ENCODE measurements at regions not wholly inside any gene's neighbourhood (a gene's known extent, or its start where the extent isn't known, plus 50 kb on each side); places are given as distances from the start of the nearest gene placed in this dataset.
"Not testable (repeated sequence)": the region's sequence is repeated elsewhere in the genome, so short reads cannot be mapped to it uniquely, and the experiment has no call there.

- DNase-seq, result no peak
Observed at GRCh38 chr19:28332886-28333285, 880.1 kb downstream of the UQCRFS1 start.

DNA sequence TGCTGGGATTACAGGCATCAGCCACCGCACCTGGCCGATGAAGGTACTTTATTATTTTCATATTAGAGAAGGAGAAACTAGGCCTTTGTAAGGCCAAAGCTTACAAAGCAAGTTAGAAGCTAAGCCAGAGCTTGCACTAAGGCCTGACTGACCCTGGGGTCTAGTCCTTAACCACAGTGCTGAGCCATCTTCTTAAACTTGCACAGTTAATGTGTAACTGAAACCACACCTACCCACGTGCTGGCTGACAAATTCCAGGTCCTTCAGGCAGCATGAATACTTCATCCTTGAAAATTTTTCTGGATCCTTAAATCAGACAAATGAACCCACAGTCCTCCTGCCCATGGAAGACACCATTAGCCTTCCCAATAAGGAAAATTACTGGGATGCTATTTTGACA, 880.6 kb downstream of the UQCRFS1 start:
- DNase-seq, result no peak

GRCh38 chr19:28331596-28331995, 881.4 kb downstream of the UQCRFS1 start:
- no peak for DNase-seq

DNA sequence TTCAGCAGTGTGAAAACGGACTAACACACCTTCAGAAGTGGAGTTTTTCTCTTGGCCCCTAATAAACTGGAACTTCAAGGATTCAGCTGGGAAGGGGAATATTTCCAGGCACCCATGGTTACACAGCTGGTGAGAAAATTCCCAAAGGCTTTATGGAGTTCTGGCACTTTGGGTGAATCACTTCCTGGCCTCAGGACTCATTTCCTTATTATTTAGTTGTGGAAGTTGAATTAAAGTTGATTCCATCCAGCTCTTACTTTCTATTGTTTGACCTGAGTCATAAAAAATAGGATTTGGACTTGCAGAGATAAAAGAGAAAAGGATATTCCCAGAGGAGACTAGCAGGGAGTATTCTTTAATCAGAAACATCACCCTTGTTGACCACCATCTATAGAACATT, 882.1 kb downstream of the UQCRFS1 start:
- DNase-seq, result no peak

- DNase-seq, result no peak
Observed at GRCh38 chr19:28329429-28329828, 883.5 kb downstream of the UQCRFS1 start.

GRCh38 chr19:28327905-28328304, 885.0 kb downstream of the UQCRFS1 start:
- DNase-seq, result no peak

GRCh38 chr19:28326746-28327145, 886.2 kb downstream of the UQCRFS1 start:
- DNase-seq, result no peak

DNA sequence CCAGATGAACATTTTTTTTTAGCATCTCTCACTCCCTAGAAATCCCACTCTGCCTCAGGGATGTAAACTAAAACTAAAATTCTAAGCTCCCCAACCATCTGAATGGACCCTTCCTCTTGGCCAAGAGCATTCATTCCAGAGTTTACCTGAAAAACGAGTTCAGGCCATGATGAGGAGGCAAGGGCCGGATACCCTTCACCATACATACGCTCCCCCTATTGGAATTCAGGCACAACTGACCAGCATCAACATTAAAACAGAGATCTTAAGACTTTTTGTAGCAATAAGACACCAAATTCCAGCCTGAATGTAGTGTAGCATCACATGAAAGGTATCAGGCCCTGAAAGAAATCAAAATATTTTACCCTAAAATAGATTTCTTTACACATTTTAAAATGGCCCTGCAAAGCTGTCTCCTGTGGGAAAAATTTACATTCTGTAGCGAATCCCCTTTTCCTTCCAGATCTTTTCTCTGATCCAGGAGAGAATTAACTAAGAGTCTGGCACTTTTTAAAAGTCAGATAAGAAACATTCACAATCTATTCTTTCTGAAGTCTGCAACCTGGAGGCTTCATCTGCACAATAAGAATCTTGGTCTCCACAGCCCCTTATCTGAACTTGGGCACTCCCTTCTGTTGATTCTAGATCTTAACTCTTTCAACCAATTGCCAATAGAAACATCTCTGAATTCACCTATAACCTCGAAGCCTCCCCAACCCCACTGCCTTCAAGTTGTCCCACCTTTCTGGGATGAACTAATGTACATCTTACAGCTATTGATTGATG, 888.5 kb downstream of the UQCRFS1 start:
- DNase-seq, result no peak

DNA sequence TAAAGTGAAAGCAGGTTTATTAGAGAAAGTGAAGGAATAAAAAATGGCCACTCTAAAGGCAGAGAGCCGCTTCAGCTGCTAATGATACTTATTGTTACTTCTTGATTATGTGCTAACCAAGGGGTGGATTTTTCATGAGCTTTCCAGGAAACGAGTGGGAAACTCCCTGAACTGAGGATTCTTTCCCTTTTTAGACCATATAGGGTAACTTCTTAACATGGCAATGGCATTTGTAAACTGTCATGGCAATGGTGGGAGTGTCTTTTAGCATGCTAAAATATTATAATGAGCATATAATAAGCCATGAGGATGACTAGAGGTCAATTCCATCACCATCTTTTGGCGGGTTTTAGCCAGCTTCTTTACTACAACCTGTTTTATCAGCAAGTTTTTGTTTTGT, 890.0 kb downstream of the UQCRFS1 start:
- DNase-seq, result no peak

- DNase-seq, result no peak
Observed at GRCh38 chr19:28322491-28322890, 890.5 kb downstream of the UQCRFS1 start.

- no peak for DNase-seq
Observed at GRCh38 chr19:28319918-28320317, 893.0 kb downstream of the UQCRFS1 start.

GRCh38 chr19:28319227-28319626, 893.7 kb downstream of the UQCRFS1 start:
- no peak for DNase-seq

GRCh38 chr19:28318469-28319179, 894.3 kb downstream of the UQCRFS1 start:
- DNase-seq, result no peak

DNA sequence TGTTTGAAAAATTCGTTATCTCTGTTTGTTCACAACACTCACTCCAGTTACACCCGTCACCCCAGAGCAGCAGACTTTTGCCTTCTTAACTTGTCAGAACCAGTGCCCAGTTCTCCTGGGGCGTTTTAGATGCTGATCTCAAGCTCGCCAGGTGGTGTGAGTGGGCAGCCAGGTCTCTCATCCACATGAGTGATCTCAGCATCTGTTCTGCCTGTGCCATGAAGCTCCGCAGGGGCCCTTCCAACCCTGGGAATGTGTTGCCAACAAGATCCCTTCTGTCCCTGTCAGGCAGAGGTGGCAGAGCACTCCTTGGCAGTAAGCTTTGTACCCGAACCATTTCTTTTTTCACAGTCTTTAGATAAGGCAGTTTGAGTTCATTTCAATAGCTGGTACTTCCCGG, 896.5 kb downstream of the UQCRFS1 start:
- no peak for DNase-seq

DNA sequence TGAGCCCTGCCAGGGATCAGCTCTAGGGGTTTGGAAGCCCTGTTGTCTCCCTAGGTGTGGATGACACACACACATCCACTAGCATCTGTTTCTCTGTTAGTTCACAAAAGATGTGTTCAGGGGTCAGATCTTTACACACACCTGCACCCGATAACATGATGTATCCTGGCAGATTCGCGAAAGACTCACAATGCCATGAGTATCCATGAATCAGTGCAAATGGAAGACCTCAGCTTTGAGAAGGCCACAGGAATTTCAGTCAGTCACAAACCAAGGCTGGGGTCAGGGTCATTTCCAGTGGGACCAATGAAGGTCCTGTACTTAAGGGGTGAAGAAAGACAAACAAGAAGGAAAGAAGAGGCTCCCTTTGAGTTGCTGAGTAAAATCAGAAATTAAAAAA, 898.2 kb downstream of the UQCRFS1 start:
- no peak for DNase-seq

GRCh38 chr19:28314287-28314686, 898.7 kb downstream of the UQCRFS1 start:
- DNase-seq, result no peak

- no peak for DNase-seq
Observed at GRCh38 chr19:28313633-28314032, 899.3 kb downstream of the UQCRFS1 start.

- no peak for DNase-seq
Observed at GRCh38 chr19:28312269-28312668, 900.7 kb downstream of the UQCRFS1 start.

GRCh38 chr19:28310829-28311228, 902.1 kb downstream of the UQCRFS1 start:
- DNase-seq, result not testable (repeated sequence)

GRCh38 chr19:28309070-28309469, 903.9 kb downstream of the UQCRFS1 start:
- no peak for DNase-seq

DNA sequence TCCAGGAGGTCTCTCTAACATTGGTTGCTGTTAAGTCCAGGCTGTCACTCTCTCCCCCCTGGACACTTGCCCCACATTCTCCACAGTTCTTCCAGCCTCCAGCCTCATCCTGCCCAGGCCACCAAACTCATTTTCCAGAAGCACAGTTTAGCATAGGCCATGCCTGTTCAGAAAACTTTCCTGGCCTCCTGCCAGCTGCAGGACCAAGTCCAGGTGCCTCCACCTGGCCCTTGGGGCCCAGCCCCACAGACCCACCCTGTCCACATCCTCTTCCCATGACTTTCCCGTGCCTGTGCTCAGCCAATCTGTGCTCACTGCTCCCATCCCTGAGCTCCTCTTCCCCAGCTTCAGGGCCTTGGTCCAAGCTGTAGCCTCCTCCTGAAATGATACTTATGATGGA, 905.0 kb downstream of the UQCRFS1 start:
- no peak for DNase-seq

DNA sequence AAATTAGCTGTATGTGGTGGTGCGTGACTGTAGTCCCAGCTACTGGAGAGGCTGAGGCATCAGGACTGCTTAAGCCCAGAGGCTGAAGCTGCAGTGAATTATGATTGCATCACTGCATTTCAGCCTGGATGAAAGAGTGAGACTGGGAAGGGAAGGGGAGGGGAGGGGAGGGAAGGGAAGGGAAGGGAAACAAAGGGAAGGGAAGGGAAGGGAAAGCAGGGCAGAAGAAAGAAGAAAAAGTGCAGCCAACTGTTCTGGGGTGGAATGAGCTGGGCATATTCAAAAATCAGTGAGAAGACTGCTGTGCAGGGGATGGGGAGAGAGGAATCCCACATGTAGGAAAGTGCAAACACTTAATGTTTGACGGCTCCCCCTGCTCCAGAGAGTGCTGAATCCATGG, 905.5 kb downstream of the UQCRFS1 start:
- DNase-seq, result no peak

DNA sequence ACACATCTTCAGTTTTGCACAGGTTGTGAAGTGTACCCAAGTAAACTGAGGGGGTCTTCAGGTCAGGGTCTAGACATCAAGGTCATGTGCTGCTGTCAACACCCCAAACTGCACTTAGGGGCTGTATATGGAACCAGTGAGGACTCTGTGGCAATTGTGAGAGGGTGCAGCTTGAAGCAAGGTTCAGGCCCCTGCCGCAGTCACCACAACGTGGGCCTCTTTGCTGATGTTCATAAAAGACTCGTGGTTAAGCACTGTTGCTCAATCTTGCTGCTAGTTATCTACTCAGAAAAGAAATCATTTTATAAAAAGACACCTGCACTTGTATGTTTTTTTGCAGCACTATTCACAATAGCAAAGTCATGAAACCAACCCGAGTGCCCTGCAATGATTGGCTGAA, 907.4 kb downstream of the UQCRFS1 start:
- no peak for DNase-seq

- no peak for DNase-seq
Observed at GRCh38 chr19:28303502-28303901, 909.4 kb downstream of the UQCRFS1 start.

GRCh38 chr19:28301961-28302360, 911.0 kb downstream of the UQCRFS1 start:
- no peak for DNase-seq

All from hippocampal formation (tissue), 2 donors.